ENCODE measurements at regions not wholly inside any gene's neighbourhood (a gene's known extent, or its start where the extent isn't known, plus 50 kb on each side); places are given as distances from the start of the nearest gene placed in this dataset.

GRCh38 chr17:52666264-52666663 is 507.8 kb upstream of the CA10 start:
- TF ChIP-seq CTCF (tag by site-specific recombination; IDR thresholded peaks at IDR 0.05) = no peak
- TF ChIP-seq ZNF114 (tag by site-specific recombination; IDR thresholded peaks at IDR 0.05) = no peak
- no peak for TF ChIP-seq PRDM2 (tag by site-specific recombination; IDR thresholded peaks at IDR 0.05; ENCODE audit: borderline replicate concordance)
- TF ChIP-seq ZNF544 (tag by site-specific recombination; IDR thresholded peaks at IDR 0.05) = no peak
- TF ChIP-seq ATF2 (tag by site-specific recombination; IDR thresholded peaks at IDR 0.05; ENCODE audit: low read depth) = no peak
